GM13976 (cell line): ENCODE measurements at regions not wholly inside any gene's neighbourhood (a gene's known extent, or its start where the extent isn't known, plus 50 kb on each side); places are given as distances from the start of the nearest gene placed in this dataset.

ENCODE experiments used
- DNase-seq: peaks from one replicate; pipeline ENCODE4 v3.0.0; 2012; ENCODE audit warnings: low spot score
- in situ Hi-C: fragments of 300-500 bp; cut with MboI; formaldehyde crosslinking; loops from one replicate; pipeline ENCODE4 v1.12.0; 2022; ENCODE audit warnings: low sequenced_read_pairs, mixed read lengths, inconsistent platforms; ENCODE audit not compliant: unreplicated experiment
- TF ChIP-seq, protein P1 (sequence below): IDR thresholded peaks from 2 replicates; pipeline ENCODE4 v1.5.1; 2012; ENCODE audit warnings: borderline replicate concordance, mild to moderate bottlenecking; ENCODE audit not compliant: insufficient read depth; ENCODE audit errors: extremely low read depth, missing control alignments, control extremely low read depth

DNA sequence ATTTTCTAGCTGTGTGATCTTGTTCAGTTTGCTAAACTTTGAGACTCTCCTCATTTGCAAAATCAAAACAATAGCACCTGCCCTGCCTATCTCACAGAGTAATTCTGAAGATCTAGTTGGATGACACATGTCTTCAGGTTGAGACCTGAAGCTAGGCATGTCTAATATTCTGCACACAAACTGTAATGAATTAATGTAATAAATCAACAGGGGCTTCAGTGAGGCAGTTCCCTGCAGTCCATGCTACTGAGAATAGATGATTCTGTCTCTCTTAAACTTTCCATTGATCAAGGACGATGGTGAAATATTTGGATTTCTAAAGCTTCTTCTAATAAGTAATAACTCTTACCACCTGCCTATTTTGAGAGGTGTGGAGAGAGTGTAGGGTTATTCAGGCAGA, 268.1 kb upstream of the TMTC4 start:
- in situ Hi-C loops = no loop called here
- no peak for DNase-seq
- TF ChIP-seq, protein P1, sequence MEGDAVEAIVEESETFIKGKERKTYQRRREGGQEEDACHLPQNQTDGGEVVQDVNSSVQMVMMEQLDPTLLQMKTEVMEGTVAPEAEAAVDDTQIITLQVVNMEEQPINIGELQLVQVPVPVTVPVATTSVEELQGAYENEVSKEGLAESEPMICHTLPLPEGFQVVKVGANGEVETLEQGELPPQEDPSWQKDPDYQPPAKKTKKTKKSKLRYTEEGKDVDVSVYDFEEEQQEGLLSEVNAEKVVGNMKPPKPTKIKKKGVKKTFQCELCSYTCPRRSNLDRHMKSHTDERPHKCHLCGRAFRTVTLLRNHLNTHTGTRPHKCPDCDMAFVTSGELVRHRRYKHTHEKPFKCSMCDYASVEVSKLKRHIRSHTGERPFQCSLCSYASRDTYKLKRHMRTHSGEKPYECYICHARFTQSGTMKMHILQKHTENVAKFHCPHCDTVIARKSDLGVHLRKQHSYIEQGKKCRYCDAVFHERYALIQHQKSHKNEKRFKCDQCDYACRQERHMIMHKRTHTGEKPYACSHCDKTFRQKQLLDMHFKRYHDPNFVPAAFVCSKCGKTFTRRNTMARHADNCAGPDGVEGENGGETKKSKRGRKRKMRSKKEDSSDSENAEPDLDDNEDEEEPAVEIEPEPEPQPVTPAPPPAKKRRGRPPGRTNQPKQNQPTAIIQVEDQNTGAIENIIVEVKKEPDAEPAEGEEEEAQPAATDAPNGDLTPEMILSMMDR = no peak

DNA sequence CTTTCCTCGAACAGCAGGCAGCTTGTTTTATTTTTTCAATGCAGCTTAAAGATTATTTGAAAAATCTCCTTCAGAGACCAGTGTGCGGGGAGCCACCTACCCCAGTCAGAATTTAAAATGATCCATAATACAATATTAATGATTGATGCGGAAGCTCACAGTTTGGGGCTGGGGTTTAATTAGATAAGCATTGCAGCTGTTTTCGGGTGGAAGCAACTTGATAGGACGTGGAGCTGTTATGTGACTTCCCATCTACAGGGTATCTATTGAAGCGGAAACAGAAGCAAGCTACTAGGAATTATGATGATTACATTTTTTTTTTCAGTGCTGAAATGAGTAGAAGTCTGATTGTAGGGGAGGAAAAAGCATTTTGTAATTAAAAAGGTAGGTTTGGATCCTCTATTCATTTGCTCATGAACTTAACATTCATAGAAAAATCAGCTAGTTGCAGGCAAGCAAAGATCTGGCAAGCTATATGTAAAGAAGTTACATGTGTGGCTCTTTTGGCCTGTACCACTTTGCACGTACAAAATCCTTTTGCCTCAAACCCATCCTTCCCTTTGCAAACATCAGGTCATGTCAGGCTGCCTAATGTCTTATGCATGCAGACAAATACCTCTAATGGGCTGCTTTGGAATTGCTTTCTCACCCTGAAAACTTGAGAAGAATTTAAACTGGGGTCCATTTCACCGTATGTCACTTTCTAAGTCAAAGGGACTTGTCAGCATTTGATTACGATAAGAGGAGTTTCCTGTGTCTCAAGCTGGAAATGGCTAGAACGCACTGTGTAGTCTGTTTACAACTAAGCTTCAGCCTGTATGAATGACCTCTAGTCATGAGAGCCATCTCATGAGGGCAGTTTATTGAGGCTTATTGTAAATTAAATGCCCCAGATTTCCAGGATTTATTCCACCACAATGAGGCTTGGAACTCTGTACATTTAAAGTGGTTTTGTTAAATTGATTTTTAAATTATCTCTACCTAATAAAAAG, 267.1 kb upstream of the TMTC4 start:
- in situ Hi-C loops = no loop called here
- DNase-seq = no peak
- TF ChIP-seq, protein P1 = no peak

DNA sequence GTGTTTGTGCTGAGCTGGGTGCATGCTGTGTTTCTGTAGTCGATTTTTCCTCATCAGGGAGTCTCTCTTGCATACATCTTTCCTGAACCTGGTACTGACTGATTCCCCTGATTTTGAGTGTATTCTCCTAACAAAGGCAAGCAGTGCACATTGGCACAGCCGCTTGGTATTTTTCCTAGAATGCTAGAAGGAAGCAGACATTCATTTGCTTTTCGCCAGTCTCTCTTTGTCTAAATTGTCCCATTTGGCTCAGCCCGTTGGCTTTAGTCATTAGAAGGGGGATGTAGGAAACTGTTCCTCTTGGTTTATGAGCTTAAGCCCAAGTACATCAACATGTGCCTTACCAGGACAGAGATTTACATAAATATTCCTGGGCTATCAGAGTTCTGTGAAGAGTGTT, 266.1 kb upstream of the TMTC4 start:
- TF ChIP-seq, protein P1 = no peak
- in situ Hi-C loops = no loop called here

DNA sequence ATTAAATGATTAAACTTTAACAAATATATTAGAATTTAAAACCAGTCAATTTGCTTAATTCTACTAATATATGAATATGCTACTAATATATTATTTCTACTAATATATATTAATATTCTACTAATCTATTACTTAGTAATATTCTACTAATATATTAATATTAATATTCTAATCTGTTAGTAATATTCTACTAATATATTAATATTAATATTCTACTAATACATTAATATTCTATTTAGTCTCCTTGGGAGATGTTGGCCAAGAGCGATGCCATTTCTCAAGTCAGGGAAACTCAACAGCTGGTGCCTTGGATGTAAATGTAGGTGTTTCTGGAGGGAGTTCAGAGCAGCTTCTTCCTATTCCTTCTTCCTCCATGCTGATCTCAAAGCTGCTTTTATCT, 259.2 kb upstream of the TMTC4 start:
- TF ChIP-seq, protein P1 = no peak
- in situ Hi-C loops = no loop called here
- no peak for DNase-seq

More for the DNA sequence above, 266.1 kb upstream of the TMTC4 start:
- DNase-seq = no peak

DNA sequence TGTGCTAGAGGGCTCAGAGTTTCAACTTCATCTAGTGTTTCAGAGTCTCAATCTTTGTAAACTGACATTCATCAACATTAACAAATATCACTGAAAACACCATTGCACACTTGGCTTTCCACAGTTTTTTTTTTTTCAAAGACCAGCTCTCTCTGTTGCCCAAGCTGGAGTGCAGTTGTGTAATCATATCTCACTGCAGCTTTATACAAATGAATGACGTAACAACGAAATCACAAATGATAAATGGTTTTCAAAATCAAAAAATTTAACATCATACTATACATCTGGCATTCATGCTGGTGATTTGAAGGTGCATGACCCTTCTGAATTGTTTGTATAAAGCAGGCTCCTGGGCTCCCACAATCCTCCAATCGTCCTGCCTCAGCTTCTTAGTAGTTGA, 248.0 kb upstream of the TMTC4 start:
- TF ChIP-seq, protein P1 = no peak
- DNase-seq = no peak
- in situ Hi-C loops = no loop called here

DNA sequence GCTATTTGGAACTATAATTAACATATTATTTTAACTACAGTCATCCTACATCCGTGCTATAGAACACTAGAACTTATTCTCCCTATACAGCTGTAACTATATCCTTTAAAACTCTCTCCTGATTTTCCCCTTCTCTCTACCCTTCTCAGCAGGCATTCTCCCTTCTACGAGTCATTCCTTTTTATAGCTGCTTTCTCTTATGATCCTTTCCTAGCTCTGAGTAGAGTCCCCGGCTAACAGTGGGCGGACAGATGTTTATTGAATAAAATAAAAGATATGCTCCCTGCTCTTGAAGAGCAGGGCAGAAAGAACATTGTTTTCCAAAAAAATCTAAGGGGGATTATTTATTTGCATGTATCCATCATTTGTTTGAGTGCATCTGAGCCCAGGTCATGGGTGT, 246.5 kb upstream of the TMTC4 start:
- TF ChIP-seq, protein P1 = no peak
- no peak for DNase-seq
- in situ Hi-C loops = no loop called here
